ENCODE measurements at regions not wholly inside any gene's neighbourhood (a gene's known extent, or its start where the extent isn't known, plus 50 kb on each side); places are given as distances from the start of the nearest gene placed in this dataset.

- no peak for DNase-seq (ENCODE audit: low spot score)
Observed at GRCh38 chr6:156383059-156383458, 394.1 kb upstream of the ARID1B start.

GRCh38 chr6:156379392-156380289, 397.5 kb upstream of the ARID1B start:
- DNase-seq (ENCODE audit: low spot score) = no peak

- no peak for DNase-seq (ENCODE audit: low spot score)
Observed at GRCh38 chr6:156378853-156379252, 398.3 kb upstream of the ARID1B start.

- DNase-seq (ENCODE audit: low spot score) = no peak
Observed at GRCh38 chr6:156376091-156376490, 401.1 kb upstream of the ARID1B start.

GRCh38 chr6:156359912-156360311, 417.3 kb upstream of the ARID1B start:
- DNase-seq (ENCODE audit: low spot score) = no peak

GRCh38 chr6:156352861-156353260, 424.3 kb upstream of the ARID1B start:
- DNase-seq (ENCODE audit: low spot score) = no peak

- no peak for DNase-seq (ENCODE audit: low spot score)
Observed at GRCh38 chr6:156351346-156351966, 425.7 kb upstream of the ARID1B start.

GRCh38 chr6:156350337-156350736, 426.8 kb upstream of the ARID1B start:
- DNase-seq (ENCODE audit: low spot score) = no peak

- no peak for DNase-seq (ENCODE audit: low spot score)
Observed at GRCh38 chr6:156348849-156349248, 428.3 kb upstream of the ARID1B start.

- DNase-seq (ENCODE audit: low spot score) = no peak
Observed at GRCh38 chr6:156348424-156348823, 428.8 kb upstream of the ARID1B start.

- no peak for DNase-seq (ENCODE audit: low spot score)
Observed at GRCh38 chr6:156347656-156348055, 429.5 kb upstream of the ARID1B start.

- no peak for DNase-seq (ENCODE audit: low spot score)
Observed at GRCh38 chr6:156347246-156347645, 429.9 kb upstream of the ARID1B start.

GRCh38 chr6:156345700-156346099, 431.5 kb upstream of the ARID1B start:
- DNase-seq (ENCODE audit: low spot score) = no peak

- no peak for DNase-seq (ENCODE audit: low spot score)
Observed at GRCh38 chr6:156344491-156344890, 432.7 kb upstream of the ARID1B start.

- DNase-seq (ENCODE audit: low spot score) = no peak
Observed at GRCh38 chr6:156337801-156338200, 439.4 kb upstream of the ARID1B start.

GRCh38 chr6:156336733-156337132, 440.4 kb upstream of the ARID1B start:
- no peak for DNase-seq (ENCODE audit: low spot score)

GRCh38 chr6:156336089-156336488, 441.1 kb upstream of the ARID1B start:
- DNase-seq (ENCODE audit: low spot score) = no peak

GRCh38 chr6:156334966-156335365, 442.2 kb upstream of the ARID1B start:
- no peak for DNase-seq (ENCODE audit: low spot score)

GRCh38 chr6:156319707-156320106, 457.5 kb upstream of the ARID1B start:
- no peak for DNase-seq (ENCODE audit: low spot score)

GRCh38 chr6:156316583-156317125, 460.5 kb upstream of the ARID1B start:
- no peak for DNase-seq (ENCODE audit: low spot score)

- DNase-seq (ENCODE audit: low spot score) = no peak
Observed at GRCh38 chr6:156315146-156315545, 462.0 kb upstream of the ARID1B start.

GRCh38 chr6:156313037-156313436, 464.1 kb upstream of the ARID1B start:
- no peak for DNase-seq (ENCODE audit: low spot score)
